ENCODE measurements at regions not wholly inside any gene's neighbourhood (a gene's known extent, or its start where the extent isn't known, plus 50 kb on each side); places are given as distances from the start of the nearest gene placed in this dataset.

GRCh38 chr16:65495106-65495505 lies 373.2 kb upstream of the CDH11 start:
- Mint-ChIP-seq H3K27me3 (ENCODE audit: low read depth) (peaks cover 2% of the 10 kb centered on the region), H3K27ac (no peak overlapping the region), H3K9me3 (peaks cover 3% of the 10 kb centered on the region), H3K4me1 (peaks cover 10% of the 10 kb centered on the region), H3K4me3 (no peak overlapping the region), H3K36me3 (no peaks in the 10 kb centered on the region)
- DNase-seq (ENCODE audit: low spot score in 2 of 2, unreplicated experiment in 2 of 2), result no peak
- TF ChIP-seq CTCF (IDR thresholded peaks at IDR 0.05; ENCODE audit: unreplicated experiment), result no peak

GRCh38 chr16:65494609-65495008 lies 372.7 kb upstream of the CDH11 start:
- no peaks in the 10 kb centered on the region for H3K36me3 Mint-ChIP-seq
- peaks cover 10% of the 10 kb centered on the region for H3K4me1 Mint-ChIP-seq
- no peak overlapping the region for H3K4me3 Mint-ChIP-seq
- no peak overlapping the region for H3K27ac Mint-ChIP-seq
- no peak for TF ChIP-seq CTCF (IDR thresholded peaks at IDR 0.05; ENCODE audit: unreplicated experiment)
- no peak for DNase-seq (ENCODE audit: low spot score in 2 of 2, unreplicated experiment in 2 of 2)
- H3K27me3 Mint-ChIP-seq (ENCODE audit: low read depth), result peaks cover 2% of the 10 kb centered on the region
- peaks cover 3% of the 10 kb centered on the region for H3K9me3 Mint-ChIP-seq

DNA sequence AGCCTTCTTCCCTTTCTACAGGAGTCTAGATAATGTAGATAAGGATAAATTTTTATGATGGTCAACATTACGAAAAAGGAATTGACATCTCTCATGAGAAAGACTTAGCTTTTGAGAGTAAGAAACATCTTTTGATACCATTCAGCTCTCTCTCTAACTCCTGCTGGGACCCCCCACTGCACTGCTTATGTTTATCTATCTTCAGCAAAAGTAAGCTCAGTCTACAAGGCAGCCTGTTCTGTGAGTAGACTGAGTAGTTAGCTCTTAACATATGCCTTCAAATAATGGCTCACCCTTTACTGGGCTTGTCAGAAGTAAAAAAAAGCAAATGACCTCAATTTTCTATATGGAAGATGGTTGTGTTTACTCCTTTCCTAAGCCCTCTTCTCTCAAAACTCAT lies 372.2 kb upstream of the CDH11 start:
- TF ChIP-seq CTCF (IDR thresholded peaks at IDR 0.05; ENCODE audit: unreplicated experiment), result no peak
- peaks cover 3% of the 10 kb centered on the region for H3K9me3 Mint-ChIP-seq
- H3K27me3 Mint-ChIP-seq (ENCODE audit: low read depth), result peaks cover 2% of the 10 kb centered on the region
- H3K4me1 Mint-ChIP-seq, result peaks cover 10% of the 10 kb centered on the region
- no peak overlapping the region for H3K27ac Mint-ChIP-seq
- no peak for DNase-seq (ENCODE audit: low spot score in 2 of 2, unreplicated experiment in 2 of 2)
- H3K4me3 Mint-ChIP-seq, result no peak overlapping the region
- H3K36me3 Mint-ChIP-seq, result no peaks in the 10 kb centered on the region

DNA sequence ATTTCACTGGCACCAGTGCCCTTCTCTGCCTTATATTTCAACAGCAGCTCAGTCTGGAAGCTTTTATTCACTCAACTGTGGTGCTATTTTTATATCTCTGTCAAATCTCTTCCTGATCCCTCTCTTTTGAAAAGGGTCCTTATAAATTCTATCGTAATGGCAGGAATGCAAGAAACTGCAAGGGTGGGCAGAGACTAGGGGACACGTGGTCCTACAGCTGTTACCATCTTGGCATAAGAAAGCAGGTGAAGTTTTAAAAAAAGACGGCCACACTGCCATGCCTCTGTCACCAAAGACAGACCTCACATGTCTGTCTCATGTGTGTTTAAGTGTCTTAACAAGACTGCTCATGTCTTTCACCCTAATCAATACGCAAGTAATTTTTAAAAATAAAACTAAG lies 368.4 kb upstream of the CDH11 start:
- Mint-ChIP-seq H3K4me3 (no peak overlapping the region), H3K27me3 (ENCODE audit: low read depth) (peaks cover 2% of the 10 kb centered on the region), H3K9me3 (peaks cover 3% of the 10 kb centered on the region), H3K36me3 (no peaks in the 10 kb centered on the region), H3K4me1 (peaks cover 14% of the 10 kb centered on the region), H3K27ac (no peak overlapping the region)
- no peak for TF ChIP-seq CTCF (IDR thresholded peaks at IDR 0.05; ENCODE audit: unreplicated experiment)
- DNase-seq (ENCODE audit: low spot score in 2 of 2, unreplicated experiment in 2 of 2), result no peak

GRCh38 chr16:65489531-65490023 lies 367.7 kb upstream of the CDH11 start:
- DNase-seq (ENCODE audit: low spot score in 2 of 2, unreplicated experiment in 2 of 2), result no peak
- peaks cover 3% of the 10 kb centered on the region for H3K9me3 Mint-ChIP-seq
- peaks cover 2% of the 10 kb centered on the region for H3K27me3 Mint-ChIP-seq (ENCODE audit: low read depth)
- peaks cover 16% of the 10 kb centered on the region for H3K4me1 Mint-ChIP-seq
- H3K36me3 Mint-ChIP-seq, result no peaks in the 10 kb centered on the region
- no peak overlapping the region for H3K4me3 Mint-ChIP-seq
- TF ChIP-seq CTCF (IDR thresholded peaks at IDR 0.05; ENCODE audit: unreplicated experiment), result no peak
- H3K27ac Mint-ChIP-seq, result no peak overlapping the region

GRCh38 chr16:65487231-65487630 lies 365.4 kb upstream of the CDH11 start:
- Mint-ChIP-seq H3K27ac (no peak overlapping the region), H3K4me1 (peaks cover 6% of the 10 kb centered on the region), H3K9me3 (no peaks in the 10 kb centered on the region), H3K27me3 (ENCODE audit: low read depth) (peaks cover 2% of the 10 kb centered on the region), H3K4me3 (no peak overlapping the region), H3K36me3 (no peaks in the 10 kb centered on the region)
- no peak for DNase-seq (ENCODE audit: low spot score in 2 of 2, unreplicated experiment in 2 of 2)
- no peak for TF ChIP-seq CTCF (IDR thresholded peaks at IDR 0.05; ENCODE audit: unreplicated experiment)

Data from mesothelial cell of epicardium (in vitro differentiated cells).